DND-41 (cell line): ENCODE measurements at regions not wholly inside any gene's neighbourhood (a gene's known extent, or its start where the extent isn't known, plus 50 kb on each side); places are given as distances from the start of the nearest gene placed in this dataset.

ENCODE experiments used
- ATAC-seq: fragments of 200-7000 bp; cut with Tn5 transposase; 3 replicates; pipeline ENCODE4 v1.9.1; 2021; ENCODE audit warnings: low read depth; ENCODE audit not compliant: insufficient read depth
- DNase-seq: peaks from one replicate; pipeline ENCODE4 v3.0.0-alpha.2; 2020
- H2AFZ ChIP-seq: 2 replicates; pipeline ENCODE4 v1.6.0; 2012; ENCODE audit warnings: low read depth, low read length
- H3K27ac ChIP-seq: 2 replicates; pipeline ENCODE4 v1.5.1; 2012; ENCODE audit warnings: low read length, inconsistent platforms
- H3K27me3 ChIP-seq: fragments of 200-600 bp; sonication (generic); 2 replicates; pipeline ENCODE4 v1.6.0; 2012; ENCODE audit warnings: low read length, mild to moderate bottlenecking, inconsistent platforms; ENCODE audit not compliant: insufficient read depth, poor library complexity
- H3K36me3 ChIP-seq: 2 replicates; pipeline ENCODE4 v1.5.1; 2012; ENCODE audit warnings: low read length, inconsistent platforms; ENCODE audit not compliant: insufficient read depth
- H3K4me1 ChIP-seq: 2 replicates; pipeline ENCODE4 v1.5.1; 2012; ENCODE audit warnings: mild to moderate bottlenecking, low read length; ENCODE audit not compliant: insufficient read depth
- H3K4me2 ChIP-seq: 2 replicates; pipeline ENCODE4 v1.6.0; 2012; ENCODE audit warnings: mild to moderate bottlenecking, moderate library complexity, low read length, inconsistent platforms; ENCODE audit not compliant: insufficient read depth
- H3K4me3 ChIP-seq, 2 experiments: fragments of 200-600 bp in 1 of 2; shearing (Covaris generic) in 1 of 2; 2 replicates each; pipeline ENCODE4 v1.5.1; 2012 to 2016; ENCODE audit warnings: inconsistent platforms in 2 of 2, low read length in 2 of 2, mild to moderate bottlenecking in 2 of 2, low read depth in 1 of 2, moderate library complexity in 1 of 2
- H3K79me2 ChIP-seq: 2 replicates; pipeline ENCODE4 v1.6.0; 2012; ENCODE audit warnings: low read length, inconsistent platforms; ENCODE audit not compliant: insufficient read depth
- H3K9ac ChIP-seq: 2 replicates; pipeline ENCODE4 v1.6.0; 2012; ENCODE audit warnings: low read depth, mild to moderate bottlenecking, inconsistent platforms, low read length, moderate library complexity
- H3K9me3 ChIP-seq: 2 replicates; pipeline ENCODE4 v1.5.1; 2012; ENCODE audit warnings: low read length, moderate library complexity, mild to moderate bottlenecking, inconsistent platforms; ENCODE audit not compliant: insufficient read depth, severe bottlenecking
- H4K20me1 ChIP-seq: 2 replicates; pipeline ENCODE4 v1.6.0; 2012; ENCODE audit warnings: low read length; ENCODE audit not compliant: insufficient read depth
- CTCF ChIP-seq: IDR thresholded peaks from 2 replicates; pipeline ENCODE4 v1.5.1; 2012; ENCODE audit warnings: borderline replicate concordance, low read length, moderate library complexity, mild to moderate bottlenecking; ENCODE audit not compliant: poor library complexity, severe bottlenecking; ENCODE audit errors: extremely low read depth
- EZH2 ChIP-seq: IDR thresholded peaks from 3 replicates; pipeline ENCODE4 v1.6.1; 2012; ENCODE audit warnings: borderline replicate concordance, low read depth, mild to moderate bottlenecking, moderate library complexity, low read length, inconsistent platforms; ENCODE audit not compliant: severe bottlenecking

GRCh38 chr22:48417225-48418070, 1410.2 kb downstream of the BRD1 start:
- Histone ChIP-seq H3K36me3 (no peaks in the 10 kb centered on the region), H3K4me3 (no peak overlapping the region), H3K9me3 (no peaks in the 10 kb centered on the region), H3K4me2 (no peak overlapping the region), H3K27ac (no peak overlapping the region), H4K20me1 (no peaks in the 10 kb centered on the region; the same call in 1 of the 2 replicates), H2AFZ (no peak overlapping the region), H3K4me1 (no peaks in the 10 kb centered on the region), H3K27me3 (peaks cover 2% of the 10 kb centered on the region), H3K9ac (no peak overlapping the region), H3K79me2 (no peaks in the 10 kb centered on the region)
- no peak for TF ChIP-seq EZH2
- no peak for TF ChIP-seq CTCF
- DNase-seq (no peak), ATAC-seq (no peak)

DNA sequence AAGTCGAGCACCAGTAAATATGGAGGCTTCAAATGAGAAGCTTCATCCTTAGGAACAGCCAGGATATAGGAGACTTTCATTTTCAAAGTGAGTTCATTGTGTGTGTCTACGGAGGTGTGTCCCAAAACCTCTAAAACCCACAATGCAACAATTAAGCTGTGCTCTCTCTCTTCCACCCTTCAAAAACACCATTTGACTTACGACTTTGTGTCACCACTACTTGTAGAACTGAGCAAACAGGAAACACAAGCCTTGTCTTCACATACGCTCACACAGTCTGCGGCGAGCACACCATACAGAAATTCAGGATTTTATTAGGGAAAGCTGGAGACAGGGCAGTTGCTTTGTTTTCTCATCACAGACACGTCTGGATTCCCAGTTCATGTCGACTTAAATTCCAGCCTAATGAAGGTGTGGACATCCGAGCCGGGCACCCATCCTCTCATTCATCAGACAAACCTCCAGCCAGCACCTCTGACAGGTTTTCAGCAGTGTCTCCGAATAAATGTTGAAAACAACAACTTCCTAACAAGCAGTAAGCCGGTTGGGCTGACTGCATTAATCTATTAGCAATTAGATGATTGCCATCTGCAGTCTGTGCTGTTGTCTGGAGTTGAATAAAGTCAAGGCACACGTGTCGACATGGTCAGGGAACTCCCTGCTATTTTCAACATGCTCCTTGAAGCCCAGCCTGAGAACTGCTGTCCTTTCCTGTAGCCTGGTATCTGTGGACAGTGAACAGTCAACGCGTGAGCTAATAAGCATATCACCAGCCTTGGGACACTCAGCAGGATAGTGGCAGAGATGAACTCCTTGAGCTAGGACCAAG, 1411.1 kb downstream of the BRD1 start:
- TF ChIP-seq EZH2 (no peak), CTCF (no peak)

GRCh38 chr22:48415520-48415919, 1412.2 kb downstream of the BRD1 start:
- H3K27ac ChIP-seq: no peak overlapping the region
- TF ChIP-seq EZH2: no peak
- no peak for TF ChIP-seq CTCF
- no peaks in the 10 kb centered on the region for H3K79me2 ChIP-seq
- no peaks in the 10 kb centered on the region; the same call in 1 of the 2 replicates for H4K20me1 ChIP-seq
- no peak overlapping the region for H3K4me3 ChIP-seq
- no peak for DNase-seq
- H3K4me2 ChIP-seq: no peak overlapping the region
- H3K9me3 ChIP-seq: no peaks in the 10 kb centered on the region
- no peaks in the 10 kb centered on the region for H3K4me1 ChIP-seq
- ATAC-seq: no peak
- no peak overlapping the region for H2AFZ ChIP-seq
- H3K36me3 ChIP-seq: no peaks in the 10 kb centered on the region
- H3K27me3 ChIP-seq: no peaks in the 10 kb centered on the region
- no peak overlapping the region for H3K9ac ChIP-seq

More for the DNA sequence above, 1411.1 kb downstream of the BRD1 start:
- DNase-seq (no peak), ATAC-seq (no peak)
- Histone ChIP-seq H3K4me3 (no peak overlapping the region), H3K79me2 (no peaks in the 10 kb centered on the region), H3K27ac (no peak overlapping the region), H2AFZ (no peak overlapping the region), H3K9ac (no peak overlapping the region), H3K4me2 (no peak overlapping the region), H3K9me3 (no peaks in the 10 kb centered on the region), H3K36me3 (no peaks in the 10 kb centered on the region), H3K4me1 (no peaks in the 10 kb centered on the region), H4K20me1 (no peaks in the 10 kb centered on the region; the same call in 1 of the 2 replicates), H3K27me3 (peaks cover under 1% of the 10 kb centered on the region)
